ENCODE measurements at regions not wholly inside any gene's neighbourhood (a gene's known extent, or its start where the extent isn't known, plus 50 kb on each side); places are given as distances from the start of the nearest gene placed in this dataset.

DNA sequence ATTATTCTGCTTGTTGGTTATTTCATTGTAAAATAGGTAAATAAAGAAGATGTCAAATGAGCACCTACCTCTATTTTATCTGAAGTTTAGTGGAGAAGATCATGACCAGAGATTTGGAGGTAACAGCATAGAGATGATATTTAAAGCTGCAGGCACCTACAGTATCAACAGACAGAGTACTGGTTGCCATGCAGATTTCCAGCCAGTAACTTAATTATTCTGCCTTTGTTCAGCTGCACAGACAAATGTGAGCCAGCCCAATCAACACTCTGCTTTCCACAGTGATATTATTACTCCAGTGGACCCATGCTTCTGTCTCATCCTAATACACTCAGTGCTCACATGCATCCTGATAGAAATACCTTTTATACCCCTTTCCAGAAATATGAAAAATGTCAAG is 348.5 kb upstream of the RGS6 start:
- no peak for TF ChIP-seq FOS (IDR thresholded peaks at IDR 0.05; ENCODE audit: low read depth, low read length)
- no peak for TF ChIP-seq RAD21 (IDR thresholded peaks at IDR 0.05; ENCODE audit: low read length)
